ENCODE measurements at regions not wholly inside any gene's neighbourhood (a gene's known extent, or its start where the extent isn't known, plus 50 kb on each side); places are given as distances from the start of the nearest gene placed in this dataset.

DNA sequence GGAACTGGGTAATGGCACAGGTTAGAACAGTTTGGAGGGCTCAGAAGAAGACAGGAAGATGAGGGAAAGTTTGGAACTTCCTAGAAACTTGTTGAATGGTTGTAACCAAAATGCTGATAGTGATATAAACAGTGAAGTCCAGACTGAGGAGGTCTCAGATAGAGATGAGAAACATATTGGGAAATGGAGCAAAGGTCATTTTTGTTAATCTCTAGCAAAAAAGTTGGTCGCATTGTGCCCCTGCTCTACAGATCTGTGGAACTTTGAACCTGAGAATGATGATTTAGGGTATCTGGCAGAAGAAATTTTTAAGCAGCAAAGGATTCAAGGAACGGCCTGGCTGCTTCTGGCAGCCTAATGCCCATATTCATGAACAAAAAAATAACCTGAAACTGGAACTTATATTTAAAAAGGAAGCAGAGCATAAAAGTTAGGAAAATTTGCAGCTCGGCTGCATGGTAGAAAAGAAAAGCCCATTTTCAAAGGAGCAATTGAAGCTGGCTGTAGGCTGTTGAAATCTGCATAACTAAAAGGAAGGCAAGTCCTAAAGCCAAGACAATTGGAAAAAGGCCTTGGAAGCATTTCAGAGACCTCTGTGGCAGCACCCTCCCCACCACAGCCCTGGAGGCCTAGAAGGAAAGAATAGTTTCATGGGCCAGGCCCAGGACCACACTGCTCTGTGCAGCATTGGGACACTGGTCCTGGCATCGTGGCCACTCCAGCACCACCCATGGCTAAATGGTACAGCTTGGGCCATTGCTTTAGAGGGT, 182.6 kb upstream of the CD96 start:
- DNase-seq = no peak

DNA sequence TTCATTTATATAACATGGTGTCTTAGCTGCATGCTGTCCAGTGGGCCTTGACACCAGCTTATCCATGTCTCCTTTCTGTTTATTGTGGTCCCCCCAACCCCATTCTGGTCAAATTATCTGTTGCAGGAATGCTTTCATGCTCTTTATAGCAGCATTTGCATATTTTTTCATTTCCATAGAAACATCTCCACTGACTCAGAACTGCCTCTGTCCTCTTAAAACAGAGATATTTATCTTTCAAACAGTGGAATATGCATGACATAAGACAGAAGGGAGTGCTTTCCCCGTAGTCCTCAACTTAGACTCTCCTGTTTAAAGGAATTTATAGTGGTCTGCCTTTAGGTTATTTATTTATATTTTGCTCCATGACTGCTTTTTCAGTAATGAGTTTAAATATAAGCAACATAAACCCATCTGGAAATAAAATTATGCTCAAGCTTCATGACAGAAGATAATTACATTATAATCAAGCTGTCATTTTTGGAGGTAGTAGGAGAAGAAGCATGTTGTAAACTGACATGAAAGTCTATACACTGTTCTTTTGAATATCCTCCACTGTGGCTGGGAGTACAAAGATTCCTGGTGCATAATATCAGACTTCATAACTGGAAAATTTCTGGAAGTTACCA, 179.5 kb upstream of the CD96 start:
- DNase-seq = no peak

DNA sequence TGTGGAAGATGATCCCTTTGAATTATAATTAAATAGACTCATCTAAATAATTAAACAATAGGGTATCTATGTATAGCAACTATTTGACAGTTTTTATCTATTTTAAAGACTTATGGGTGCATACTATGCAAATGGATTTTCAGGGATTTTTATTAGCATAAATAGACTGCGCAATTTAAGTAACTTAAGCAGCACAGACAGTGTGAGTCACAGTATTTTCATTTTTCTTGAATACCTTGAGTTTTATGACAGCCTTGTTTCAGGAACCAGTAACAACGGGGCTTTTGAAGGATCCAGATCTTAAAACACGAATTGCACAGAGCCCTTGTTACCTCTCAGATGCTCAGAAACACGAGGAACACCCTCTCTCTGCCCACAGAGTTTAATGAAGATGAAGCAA, 175.5 kb upstream of the CD96 start:
- DNase-seq = no peak

DNA sequence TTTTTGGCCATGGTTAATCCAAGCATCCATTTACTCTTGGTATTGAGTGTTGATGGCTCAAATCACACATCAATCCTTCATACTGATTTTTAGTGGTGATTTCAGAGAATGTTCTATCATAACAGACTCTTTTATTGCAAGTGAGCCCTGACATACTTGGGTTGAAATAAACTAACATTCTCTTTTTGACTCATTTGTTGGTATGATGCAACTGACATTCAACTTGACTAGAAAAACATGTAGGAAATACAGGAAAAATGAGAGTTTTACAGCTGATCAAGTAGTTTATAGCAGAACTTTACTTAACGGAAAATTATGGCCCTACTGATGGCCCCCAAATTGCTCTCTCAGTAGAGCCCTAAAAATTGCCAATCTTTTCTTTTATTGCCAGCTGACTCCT, 173.9 kb upstream of the CD96 start:
- no peak for DNase-seq

DNA sequence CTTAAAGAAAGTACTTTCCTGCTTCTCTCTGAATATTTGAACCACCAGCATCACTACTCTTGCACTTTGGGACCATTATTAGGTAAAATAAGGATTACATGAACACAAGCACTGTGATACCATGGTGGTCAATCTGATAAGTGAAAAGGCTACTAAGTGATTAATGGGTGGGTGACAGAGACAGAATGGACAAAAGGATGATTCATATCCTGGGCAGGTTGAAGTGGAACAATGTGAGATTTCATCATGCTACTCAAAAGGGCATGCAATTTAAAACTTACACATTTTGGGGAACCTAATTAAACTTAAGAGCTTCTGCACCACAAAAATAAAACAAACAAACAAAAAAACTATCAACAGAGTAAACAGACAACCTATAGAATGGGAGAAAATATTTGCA, 172.0 kb upstream of the CD96 start:
- DNase-seq = no peak

DNA sequence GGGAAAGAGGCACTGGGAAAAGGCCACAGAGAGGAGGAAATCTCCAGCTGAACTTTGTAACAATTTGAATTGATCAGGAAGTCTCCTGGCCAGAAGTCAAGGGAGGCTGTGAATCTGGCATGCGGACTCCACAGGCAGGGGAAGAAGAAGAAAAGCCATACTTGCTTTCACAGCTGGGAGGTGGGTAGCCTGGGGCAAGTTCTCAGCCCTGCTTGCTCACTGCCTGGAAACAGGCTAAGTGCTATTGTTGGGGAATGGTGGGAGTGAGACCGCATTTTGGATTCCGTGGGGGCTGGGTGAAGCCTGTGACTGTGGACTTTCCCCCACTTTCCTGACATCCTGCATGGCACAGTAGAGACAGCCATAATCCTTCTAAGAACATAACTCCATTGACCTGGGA, 168.8 kb upstream of the CD96 start:
- no peak for DNase-seq

DNA sequence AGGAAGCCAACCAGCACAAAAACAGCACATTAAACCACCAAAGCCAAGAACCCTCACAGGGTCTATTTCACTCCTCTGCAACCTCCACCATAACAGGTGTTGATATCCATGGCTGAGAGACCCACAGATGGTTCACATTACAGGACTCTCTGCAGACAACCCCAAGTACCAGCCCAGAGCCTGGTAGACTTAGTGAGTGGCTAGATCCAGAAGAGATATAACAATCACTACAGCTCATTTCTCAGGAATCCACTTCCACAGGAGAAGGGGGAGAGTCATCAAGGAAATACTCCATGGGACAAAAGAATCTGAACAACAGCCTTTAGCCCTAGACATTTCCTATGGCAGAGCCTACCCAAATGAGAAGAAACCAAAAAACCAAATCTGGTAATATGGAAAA, 168.1 kb upstream of the CD96 start:
- DNase-seq = no peak

DNA sequence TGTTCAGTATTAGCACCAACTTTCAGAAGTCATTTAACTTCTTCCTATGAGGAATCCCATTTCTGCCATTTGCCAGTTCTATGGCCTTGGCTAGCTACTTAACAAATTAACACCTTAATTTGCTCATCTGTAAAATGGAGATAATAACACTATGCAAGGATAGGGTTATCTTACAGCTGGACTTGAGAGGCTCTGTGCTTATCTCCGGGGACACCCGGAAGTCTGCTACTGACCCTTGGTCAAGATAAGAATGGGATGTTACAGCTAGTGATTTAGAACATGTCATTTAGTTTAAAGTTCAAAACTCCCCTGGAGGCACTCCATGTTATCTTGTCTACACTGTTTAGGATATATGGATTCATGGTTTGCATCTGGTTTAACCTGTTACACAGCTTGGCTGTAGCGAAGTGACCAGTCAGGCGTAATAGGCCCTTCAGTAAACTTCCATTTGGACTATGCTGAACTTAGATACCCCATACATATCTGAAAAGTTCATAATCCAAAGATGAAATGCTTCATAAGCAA, 156.0 kb upstream of the CD96 start:
- no peak for DNase-seq

DNA sequence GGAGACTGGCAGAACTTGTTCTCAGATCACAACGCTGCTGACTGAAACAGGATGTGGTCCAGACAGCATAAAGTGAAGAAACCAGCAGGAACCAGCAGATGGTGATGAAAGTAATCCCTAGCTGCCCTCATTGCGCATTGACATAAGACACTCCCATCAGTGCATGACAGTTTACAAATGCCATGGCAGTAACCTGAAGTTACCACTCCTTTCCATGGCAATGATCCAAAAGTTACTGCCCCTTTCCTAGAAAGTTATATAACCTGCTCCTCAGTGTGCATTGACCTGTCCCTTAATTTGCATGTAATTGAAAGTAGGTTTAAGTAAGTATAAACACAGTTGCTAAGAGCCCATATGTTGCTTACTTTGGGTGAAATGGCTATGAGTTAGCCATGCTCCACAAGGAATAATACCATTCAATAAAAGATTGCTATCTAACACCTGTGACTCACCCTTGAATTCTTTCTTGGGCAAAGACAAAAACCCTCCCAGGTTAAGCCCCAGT, 149.1 kb upstream of the CD96 start:
- DNase-seq = no peak

DNA sequence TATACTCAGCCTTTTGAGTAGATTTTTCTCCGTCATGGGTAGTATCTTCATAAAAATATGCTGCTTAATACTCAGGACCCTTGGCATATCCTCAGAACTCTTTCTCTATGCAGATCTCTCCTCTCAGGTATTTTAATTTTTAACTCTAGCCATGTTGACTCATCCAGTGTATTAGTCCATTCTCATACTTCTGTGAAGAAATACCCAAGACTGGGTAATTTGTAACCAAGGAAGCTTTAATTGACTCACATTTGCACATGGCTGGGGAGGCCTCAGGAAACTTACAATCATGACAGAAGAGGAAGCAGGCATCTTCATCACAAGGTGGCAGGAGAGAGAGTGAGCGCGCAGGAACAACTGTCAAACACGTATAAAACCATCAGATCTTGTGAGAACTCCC, 129.3 kb upstream of the CD96 start:
- DNase-seq = no peak

DNA sequence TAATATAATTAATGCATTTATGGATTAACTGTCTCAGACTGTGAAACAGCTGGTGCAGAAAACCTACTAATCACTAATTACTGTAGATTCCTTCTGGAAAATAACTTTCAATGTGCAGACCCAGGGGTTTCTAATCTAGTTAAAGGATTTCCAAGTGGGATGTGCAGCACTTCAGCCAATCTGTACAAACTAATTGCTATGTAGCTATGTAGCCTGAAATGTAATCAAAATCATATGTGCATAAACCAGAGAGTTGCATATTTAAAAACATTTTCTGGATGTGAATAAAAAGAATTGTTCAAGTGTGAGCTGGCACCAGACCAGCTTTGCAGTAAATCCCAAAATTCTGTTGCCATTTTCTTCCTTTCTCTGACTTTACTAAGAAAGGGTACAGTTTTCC, 127.5 kb upstream of the CD96 start:
- no peak for DNase-seq

DNA sequence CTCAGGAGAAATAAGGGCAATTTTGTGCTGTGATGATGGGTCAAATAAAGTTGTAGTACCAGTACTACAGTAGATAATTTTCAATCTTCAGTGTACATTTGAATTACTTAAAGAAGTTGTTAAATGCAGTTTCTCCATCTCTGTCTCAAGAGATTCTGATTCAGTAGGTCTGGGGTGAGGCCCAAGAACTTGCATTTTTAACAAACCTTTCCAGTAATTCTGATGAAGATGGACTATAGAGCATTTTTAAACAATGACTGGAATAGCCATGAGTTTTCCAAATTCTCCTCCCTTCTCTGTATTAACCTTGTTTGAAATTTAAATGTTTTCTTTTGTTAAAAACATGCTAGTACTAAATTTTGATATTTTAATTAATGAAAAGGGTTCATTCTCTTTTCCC, 127.0 kb upstream of the CD96 start:
- no peak for DNase-seq

DNA sequence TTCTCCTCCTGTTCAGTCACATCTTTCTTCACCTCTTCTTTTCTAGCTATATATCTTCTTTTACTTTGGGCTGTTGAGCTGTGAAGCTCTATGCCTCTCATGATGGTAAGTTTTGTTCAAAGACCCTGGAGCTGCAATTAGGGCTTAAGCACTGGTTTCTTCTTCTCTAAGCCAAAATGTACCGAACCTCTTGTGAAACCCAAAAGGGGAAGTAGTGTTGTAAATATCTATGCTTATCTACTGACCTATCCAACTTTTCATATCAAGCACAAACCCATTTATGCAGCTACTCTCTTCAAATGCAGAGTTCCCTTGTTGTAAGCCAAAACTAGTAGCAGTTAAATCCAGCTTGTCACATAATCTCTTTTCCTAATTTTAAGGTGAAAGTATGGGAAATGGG, 123.6 kb upstream of the CD96 start:
- DNase-seq = no peak

DNA sequence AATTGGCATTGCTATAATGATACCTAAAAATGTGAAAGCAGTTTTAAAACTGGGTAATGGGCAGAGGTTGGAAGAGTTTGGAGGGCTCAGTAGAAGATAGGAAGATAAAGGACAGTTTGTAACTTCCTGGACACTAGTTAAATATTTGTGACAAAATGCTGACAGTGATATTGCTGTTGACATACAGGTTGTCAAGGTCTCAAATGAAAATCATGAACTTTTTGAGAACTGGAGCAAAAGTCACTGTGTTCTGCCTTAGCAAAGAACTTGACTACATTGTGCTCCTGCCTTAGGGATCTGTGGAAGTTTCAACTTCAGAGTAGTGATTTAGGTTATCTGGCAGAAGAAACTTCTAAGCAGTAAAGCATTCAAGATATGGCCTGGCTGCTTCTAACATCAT, 113.7 kb upstream of the CD96 start:
- no peak for DNase-seq

DNA sequence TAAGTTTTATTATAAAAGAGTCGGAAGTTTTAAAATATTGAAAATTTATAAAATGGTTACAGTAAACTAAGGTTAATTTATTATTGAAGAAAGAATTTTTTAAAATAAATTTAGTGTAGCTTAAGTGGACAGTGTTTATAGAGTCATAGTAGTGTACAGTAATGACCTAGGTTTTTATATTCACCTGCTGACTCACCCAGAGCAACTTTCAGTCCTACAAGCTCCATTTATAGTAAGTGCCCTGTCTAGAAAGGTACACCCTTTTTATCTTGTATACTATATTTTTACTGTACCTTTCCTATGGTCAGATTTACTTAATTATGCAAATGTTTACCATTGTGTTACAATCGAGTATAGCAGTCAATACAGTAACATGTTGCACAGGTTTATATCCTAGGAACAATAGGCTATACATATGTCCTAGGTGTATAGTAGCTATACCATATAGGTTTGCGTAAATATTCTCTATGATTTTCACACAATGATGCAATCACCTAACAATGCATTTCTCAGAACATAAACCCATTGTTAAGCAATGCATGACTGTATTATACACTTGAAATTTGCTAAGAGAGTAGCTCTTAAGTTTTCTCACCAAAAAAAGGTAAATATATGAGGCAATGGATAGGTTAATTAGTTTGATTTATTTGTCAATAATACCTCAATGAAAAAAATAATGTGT, 106.9 kb upstream of the CD96 start:
- DNase-seq = no peak

DNA sequence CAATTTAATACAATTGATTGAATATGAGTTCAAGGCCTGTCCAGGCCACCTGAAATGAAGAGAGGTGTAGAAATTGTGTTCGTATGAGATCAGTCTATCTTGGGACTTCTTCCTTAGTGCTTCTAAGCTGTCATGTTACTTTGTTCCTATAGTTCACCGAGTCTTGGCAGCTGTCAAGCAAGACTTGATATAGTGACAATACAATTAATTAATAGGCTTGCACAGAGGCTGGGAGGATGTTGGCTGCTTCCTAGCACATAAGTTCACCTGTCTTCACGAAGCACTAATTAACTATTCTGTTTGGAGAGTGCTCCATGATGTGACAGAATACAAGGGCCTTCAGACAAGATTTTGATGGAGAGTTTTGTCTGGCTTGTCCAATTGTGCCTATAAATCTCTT, 103.7 kb upstream of the CD96 start:
- DNase-seq = no peak

DNA sequence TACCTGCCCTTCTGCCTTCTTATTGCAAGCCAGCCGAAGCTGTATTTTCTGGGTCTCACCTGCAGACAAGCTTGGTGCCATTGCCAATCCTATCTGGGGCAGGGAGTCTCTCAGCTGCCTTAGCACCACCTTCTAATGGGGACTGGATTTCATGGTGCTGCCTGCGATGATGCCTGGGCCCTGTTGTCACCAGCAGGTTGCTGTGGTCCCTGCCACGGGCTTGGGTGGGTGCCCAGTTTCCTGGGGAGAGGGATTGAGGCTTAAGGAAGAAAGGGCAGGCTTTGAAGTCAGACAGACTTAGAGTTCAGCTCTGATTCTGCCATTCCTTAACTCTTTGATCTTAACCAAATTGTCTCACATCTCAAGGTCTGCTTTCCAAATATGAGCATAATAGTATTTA, 87.4 kb upstream of the CD96 start:
- DNase-seq = no peak

DNA sequence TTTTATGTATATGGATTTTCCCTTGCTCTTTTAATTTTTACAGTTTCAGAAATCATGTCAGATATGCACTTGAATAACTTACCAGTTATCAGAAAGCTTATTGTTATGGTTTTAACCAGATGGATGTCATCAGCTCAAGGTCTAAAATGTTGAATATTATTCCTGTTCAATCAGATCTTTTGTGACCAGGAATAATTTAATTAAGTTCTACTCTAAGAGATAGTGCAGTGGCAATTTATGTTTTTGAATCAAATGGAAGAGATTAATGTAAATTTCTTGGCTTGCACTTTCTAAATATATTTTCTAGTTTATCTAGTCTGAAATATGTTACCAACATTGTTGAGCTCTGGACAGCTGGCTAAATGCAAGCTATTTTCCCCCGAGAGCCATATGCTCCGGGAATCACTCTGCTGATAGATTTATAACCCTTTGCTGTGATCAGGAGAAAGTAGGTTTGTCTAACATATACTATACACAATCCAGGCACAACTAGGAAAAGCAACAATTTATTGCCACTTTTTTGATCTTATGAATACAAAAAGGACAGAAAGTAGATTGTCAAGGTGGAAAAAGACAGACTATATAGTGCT, 76.8 kb upstream of the CD96 start:
- DNase-seq = no peak

DNA sequence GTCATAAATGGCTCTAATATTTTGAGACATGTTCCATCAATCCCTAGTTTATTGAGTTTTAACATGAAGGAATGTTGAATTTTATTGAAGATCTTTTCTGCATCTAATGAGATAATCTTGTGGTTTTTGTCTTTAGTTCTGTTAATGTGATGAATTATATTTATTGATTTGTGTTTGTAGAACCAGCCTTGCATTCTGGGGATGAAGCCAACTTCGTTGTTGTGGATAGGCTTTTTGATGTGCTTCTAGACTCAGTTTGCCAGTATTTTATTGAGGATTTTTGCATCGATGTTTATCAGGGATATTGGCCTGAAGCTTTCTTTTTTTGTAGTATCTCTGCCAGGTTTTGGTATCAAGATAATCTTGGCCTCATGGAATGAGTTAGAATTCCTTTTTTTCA, 72.0 kb upstream of the CD96 start:
- no peak for DNase-seq

DNA sequence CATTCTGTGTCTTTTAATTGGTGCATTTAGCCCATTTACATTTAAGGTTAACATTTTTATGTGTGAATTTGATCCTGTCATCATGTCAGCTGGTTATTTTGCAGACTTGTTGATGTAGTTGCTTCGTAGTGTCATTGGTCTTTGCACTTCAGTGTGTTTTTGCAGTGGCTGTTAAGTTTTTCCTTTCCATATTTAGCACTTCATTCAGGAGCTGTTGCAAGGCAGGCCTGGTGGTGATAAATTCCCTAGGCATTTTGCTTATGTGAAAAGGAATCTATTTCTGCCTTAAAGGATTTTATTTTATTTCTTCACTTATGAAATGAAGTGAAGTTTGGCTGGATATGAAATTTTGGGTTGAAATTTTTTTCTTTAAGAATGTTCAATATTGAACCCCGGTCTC, 70.2 kb upstream of the CD96 start:
- DNase-seq = no peak

DNA sequence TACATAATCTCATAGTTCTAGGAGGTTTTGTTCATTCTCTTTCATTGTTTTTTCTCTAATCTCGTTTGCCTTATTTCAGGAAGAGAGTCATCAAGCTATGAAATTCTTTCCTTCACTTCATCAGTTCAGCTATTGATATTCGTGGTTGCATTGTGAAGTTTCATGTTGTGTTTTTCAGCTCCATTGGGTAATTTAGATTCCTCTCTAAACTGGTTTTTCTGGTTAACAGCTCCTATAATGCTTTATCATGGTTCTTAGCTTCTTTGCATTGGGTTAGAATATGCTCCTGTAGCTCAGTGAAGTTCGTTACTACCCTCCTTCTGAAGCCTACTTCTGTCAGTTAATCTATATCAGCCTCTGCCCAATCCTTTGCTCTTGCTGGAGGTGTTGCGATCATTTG, 69.4 kb upstream of the CD96 start:
- no peak for DNase-seq

DNA sequence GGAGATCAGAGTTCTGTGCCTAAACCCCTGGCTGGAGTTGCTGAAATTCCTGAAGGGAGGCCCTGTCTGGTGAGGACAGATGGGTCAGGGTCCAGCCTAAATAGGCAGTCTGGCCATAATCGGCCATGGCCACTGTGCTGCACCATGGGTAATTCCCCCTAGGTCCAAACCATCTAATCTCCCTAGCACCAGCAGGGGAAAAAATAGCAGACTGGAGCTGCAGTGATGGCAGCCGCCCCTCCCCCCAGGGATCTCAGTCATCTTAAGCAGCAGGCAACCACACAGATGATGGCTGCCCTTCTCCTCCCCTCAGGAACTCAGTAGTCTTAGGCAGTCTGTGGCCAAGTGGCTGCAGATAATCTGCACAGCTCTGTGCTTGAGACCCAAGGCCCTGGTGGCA, 68.4 kb upstream of the CD96 start:
- no peak for DNase-seq

DNA sequence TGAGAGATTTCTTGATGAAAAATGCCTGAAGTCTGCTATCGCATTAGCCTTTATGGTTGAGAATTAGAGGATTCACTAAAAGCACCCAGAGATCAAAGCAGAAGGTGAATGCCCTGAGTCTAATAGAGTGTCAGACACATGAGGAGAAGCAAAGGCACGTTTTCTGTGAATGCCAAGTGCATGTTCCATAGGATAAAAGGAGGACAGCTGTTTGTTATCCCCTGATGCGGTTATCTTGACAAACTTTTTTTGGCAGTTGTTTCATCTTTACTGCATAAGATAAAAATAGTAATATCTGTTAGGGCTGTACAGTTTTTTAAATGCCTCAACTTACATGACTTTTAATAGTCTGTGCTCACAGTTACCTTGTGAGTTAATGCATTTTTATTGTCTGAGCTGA, 65.3 kb upstream of the CD96 start:
- no peak for DNase-seq

DNA sequence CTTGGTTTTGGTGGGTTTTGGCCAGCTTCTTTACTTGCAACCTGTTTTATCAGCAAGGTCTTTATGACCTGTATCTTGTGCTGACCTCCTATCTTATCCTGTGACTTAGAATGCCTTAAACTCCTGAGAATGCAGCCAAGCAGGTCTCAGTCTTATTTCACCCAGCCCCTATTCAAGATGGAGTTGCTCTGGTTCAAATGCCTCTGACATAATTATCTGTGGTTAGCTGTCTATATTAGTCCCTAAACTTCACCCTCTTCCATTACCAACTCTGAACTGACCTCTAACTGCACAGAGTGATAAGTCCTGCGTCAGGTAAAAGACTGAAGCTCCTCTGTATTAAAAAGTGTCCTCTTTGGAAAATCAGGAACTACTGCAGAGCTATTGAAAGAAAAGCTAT, 61.9 kb upstream of the CD96 start:
- DNase-seq = no peak
